ENCODE measurements at regions not wholly inside any gene's neighbourhood (a gene's known extent, or its start where the extent isn't known, plus 50 kb on each side); places are given as distances from the start of the nearest gene placed in this dataset.

- peaks cover 26% of the 10 kb centered on the region for H3K36me3 Mint-ChIP-seq
- H3K9me3 Mint-ChIP-seq, result peaks cover 34% of the 10 kb centered on the region
- ChIA-PET POLR2A (no interaction called here), CTCF (no interaction called here)
- no peak overlapping the region for H3K27ac Mint-ChIP-seq
- H3K27me3 Mint-ChIP-seq, result no peaks in the 10 kb centered on the region
- intact Hi-C loops (cut with micrococcal nuclease), result no loop called here
- DNase-seq, result no peak
- no peaks in the 10 kb centered on the region for H3K4me1 Mint-ChIP-seq (ENCODE audit: low read depth)
- no peak overlapping the region for H3K4me3 Mint-ChIP-seq
These were observed 131.9 kb upstream of the MSX1 start for GRCh38 chr4:4727536-4727935.

- Mint-ChIP-seq H3K9me3 (peaks cover 34% of the 10 kb centered on the region), H3K4me3 (no peak overlapping the region), H3K27me3 (no peaks in the 10 kb centered on the region), H3K27ac (no peak overlapping the region), H3K36me3 (peaks cover 24% of the 10 kb centered on the region), H3K4me1 (ENCODE audit: low read depth) (no peaks in the 10 kb centered on the region)
- ChIA-PET CTCF (interaction anchor here (0.6 kb wide), 1 partner anchor 40 kb away, joined by 3 read pairs; no protein-coding TSS in a partner anchor), POLR2A (no interaction called here)
- intact Hi-C loops (cut with micrococcal nuclease), result no loop called here
- no peak for DNase-seq
These were observed 133.4 kb upstream of the MSX1 start for GRCh38 chr4:4726051-4726450.

- Mint-ChIP-seq H3K36me3 (peaks cover 23% of the 10 kb centered on the region), H3K27ac (no peak overlapping the region), H3K4me3 (no peak overlapping the region), H3K9me3 (peaks cover 34% of the 10 kb centered on the region), H3K27me3 (no peaks in the 10 kb centered on the region), H3K4me1 (ENCODE audit: low read depth) (no peaks in the 10 kb centered on the region)
- ChIA-PET CTCF (no interaction called here), POLR2A (no interaction called here)
- intact Hi-C loops (cut with micrococcal nuclease), result no loop called here
- DNase-seq, result no peak
These were observed 135.1 kb upstream of the MSX1 start for GRCh38 chr4:4724321-4724720.

GRCh38 chr4:4721636-4722035 is 137.8 kb upstream of the MSX1 start:
- H3K36me3 Mint-ChIP-seq, result peaks cover 18% of the 10 kb centered on the region
- H3K9me3 Mint-ChIP-seq, result peaks cover 25% of the 10 kb centered on the region
- no peaks in the 10 kb centered on the region for H3K4me1 Mint-ChIP-seq (ENCODE audit: low read depth)
- ChIA-PET CTCF (no interaction called here), POLR2A (no interaction called here)
- DNase-seq, result no peak
- no peaks in the 10 kb centered on the region for H3K27me3 Mint-ChIP-seq
- no peak overlapping the region for H3K4me3 Mint-ChIP-seq
- no peak overlapping the region for H3K27ac Mint-ChIP-seq
- intact Hi-C loops (cut with micrococcal nuclease), result no loop called here

- POLR2A ChIA-PET, result no interaction called here
- Mint-ChIP-seq H3K27me3 (no peaks in the 10 kb centered on the region), H3K9me3 (peaks cover 15% of the 10 kb centered on the region), H3K4me3 (no peak overlapping the region), H3K36me3 (peaks cover 8% of the 10 kb centered on the region), H3K4me1 (ENCODE audit: low read depth) (no peaks in the 10 kb centered on the region), H3K27ac (no peak overlapping the region)
- intact Hi-C loops (cut with micrococcal nuclease), result no loop called here
- no peak for DNase-seq
- CTCF ChIA-PET, result no interaction called here
These were observed 138.8 kb upstream of the MSX1 start for GRCh38 chr4:4720646-4721045.

GRCh38 chr4:4719436-4719835 is 140.0 kb upstream of the MSX1 start:
- POLR2A ChIA-PET, result no interaction called here
- CTCF ChIA-PET, result no interaction called here
- H3K4me3 Mint-ChIP-seq, result no peak overlapping the region
- H3K27ac Mint-ChIP-seq, result no peak overlapping the region
- no peak for DNase-seq
- H3K36me3 Mint-ChIP-seq, result peaks cover 5% of the 10 kb centered on the region
- no peaks in the 10 kb centered on the region for H3K27me3 Mint-ChIP-seq
- intact Hi-C loops (cut with micrococcal nuclease), result loop anchor here (10.0 kb wide), 1 partner anchor 1785 kb away; no protein-coding TSS in a partner anchor
- no peaks in the 10 kb centered on the region for H3K4me1 Mint-ChIP-seq (ENCODE audit: low read depth)
- peaks cover 7% of the 10 kb centered on the region for H3K9me3 Mint-ChIP-seq

GRCh38 chr4:4717692-4718091 is 141.8 kb upstream of the MSX1 start:
- ChIA-PET CTCF (no interaction called here), POLR2A (no interaction called here)
- intact Hi-C loops (cut with micrococcal nuclease), result loop anchor here (10.0 kb wide), 1 partner anchor 1787 kb away; no protein-coding TSS in a partner anchor
- H3K9me3 Mint-ChIP-seq, result no peaks in the 10 kb centered on the region
- no peak overlapping the region for H3K4me3 Mint-ChIP-seq
- DNase-seq, result no peak
- no peaks in the 10 kb centered on the region for H3K36me3 Mint-ChIP-seq
- no peaks in the 10 kb centered on the region for H3K27me3 Mint-ChIP-seq
- H3K27ac Mint-ChIP-seq, result no peak overlapping the region
- no peaks in the 10 kb centered on the region for H3K4me1 Mint-ChIP-seq (ENCODE audit: low read depth)

GRCh38 chr4:4714331-4714730 is 145.1 kb upstream of the MSX1 start:
- H3K9me3 Mint-ChIP-seq, result no peaks in the 10 kb centered on the region
- DNase-seq, result no peak
- CTCF ChIA-PET, result no interaction called here

GRCh38 chr4:4712800-4713528 is 146.5 kb upstream of the MSX1 start:
- DNase-seq, result no peak
- H3K36me3 Mint-ChIP-seq, result peaks cover 8% of the 10 kb centered on the region
- ChIA-PET CTCF (no interaction called here), POLR2A (no interaction called here)
- H3K4me3 Mint-ChIP-seq, result no peak overlapping the region
- no peaks in the 10 kb centered on the region for H3K27me3 Mint-ChIP-seq
- H3K4me1 Mint-ChIP-seq (ENCODE audit: low read depth), result no peaks in the 10 kb centered on the region
- intact Hi-C loops (cut with micrococcal nuclease), result loop anchor here (10.0 kb wide), 1 partner anchor 1792 kb away; no protein-coding TSS in a partner anchor
- no peak overlapping the region for H3K27ac Mint-ChIP-seq
- peaks cover 4% of the 10 kb centered on the region for H3K9me3 Mint-ChIP-seq

More at GRCh38 chr4:4714331-4714730, 145.1 kb upstream of the MSX1 start:
- POLR2A ChIA-PET, result no interaction called here
- Mint-ChIP-seq H3K36me3 (no peaks in the 10 kb centered on the region), H3K4me1 (ENCODE audit: low read depth) (no peaks in the 10 kb centered on the region), H3K27me3 (no peaks in the 10 kb centered on the region), H3K27ac (no peak overlapping the region), H3K4me3 (no peak overlapping the region)
- intact Hi-C loops (cut with micrococcal nuclease), result loop anchor here (10.0 kb wide), 1 partner anchor 1790 kb away; no protein-coding TSS in a partner anchor

- H3K4me3 Mint-ChIP-seq, result no peak overlapping the region
- ChIA-PET POLR2A (no interaction called here), CTCF (no interaction called here)
- no peaks in the 10 kb centered on the region for H3K4me1 Mint-ChIP-seq (ENCODE audit: low read depth)
- no peak for DNase-seq
- H3K27ac Mint-ChIP-seq, result no peak overlapping the region
- H3K36me3 Mint-ChIP-seq, result peaks cover 9% of the 10 kb centered on the region
- H3K27me3 Mint-ChIP-seq, result no peaks in the 10 kb centered on the region
- intact Hi-C loops (cut with micrococcal nuclease), result loop anchor here (10.0 kb wide), 1 partner anchor 1793 kb away; no protein-coding TSS in a partner anchor
- peaks cover 4% of the 10 kb centered on the region for H3K9me3 Mint-ChIP-seq
These were observed 147.6 kb upstream of the MSX1 start for GRCh38 chr4:4711902-4712301.

GRCh38 chr4:4709736-4710135 is 149.7 kb upstream of the MSX1 start:
- peaks cover 4% of the 10 kb centered on the region for H3K9me3 Mint-ChIP-seq
- no peak overlapping the region for H3K4me3 Mint-ChIP-seq
- no peaks in the 10 kb centered on the region for H3K27me3 Mint-ChIP-seq
- DNase-seq, result no peak
- POLR2A ChIA-PET, result no interaction called here
- CTCF ChIA-PET, result no interaction called here
- no peak overlapping the region for H3K27ac Mint-ChIP-seq
- H3K4me1 Mint-ChIP-seq (ENCODE audit: low read depth), result no peaks in the 10 kb centered on the region
- intact Hi-C loops (cut with micrococcal nuclease), result loop anchor here (10.0 kb wide), 1 partner anchor 1795 kb away; no protein-coding TSS in a partner anchor
- peaks cover 19% of the 10 kb centered on the region for H3K36me3 Mint-ChIP-seq

GRCh38 chr4:4704267-4704666 is 155.2 kb upstream of the MSX1 start:
- no peak overlapping the region for H3K4me3 Mint-ChIP-seq
- CTCF ChIA-PET, result no interaction called here
- DNase-seq, result no peak
- intact Hi-C loops (cut with micrococcal nuclease), result no loop called here
- no peaks in the 10 kb centered on the region for H3K27me3 Mint-ChIP-seq
- H3K4me1 Mint-ChIP-seq (ENCODE audit: low read depth), result no peaks in the 10 kb centered on the region
- peaks cover 6% of the 10 kb centered on the region for H3K9me3 Mint-ChIP-seq
- H3K27ac Mint-ChIP-seq, result no peak overlapping the region
- H3K36me3 Mint-ChIP-seq, result peaks cover 25% of the 10 kb centered on the region
- POLR2A ChIA-PET, result no interaction called here

- H3K36me3 Mint-ChIP-seq, result no peaks in the 10 kb centered on the region
- H3K4me1 Mint-ChIP-seq (ENCODE audit: low read depth), result no peaks in the 10 kb centered on the region
- H3K27ac Mint-ChIP-seq, result no peak overlapping the region
- H3K4me3 Mint-ChIP-seq, result no peak overlapping the region
- intact Hi-C loops (cut with micrococcal nuclease), result no loop called here
- no peaks in the 10 kb centered on the region for H3K27me3 Mint-ChIP-seq
- DNase-seq, result no peak
- H3K9me3 Mint-ChIP-seq, result peaks cover 1% of the 10 kb centered on the region
- ChIA-PET POLR2A (no interaction called here), CTCF (no interaction called here)
These were observed 155.7 kb upstream of the STX18 start for GRCh38 chr4:4697584-4697983.
